Effector CD8-positive, alpha-beta T cell (primary cell): ENCODE measurements at regions not wholly inside any gene's neighbourhood (a gene's known extent, or its start where the extent isn't known, plus 50 kb on each side); places are given as distances from the start of the nearest gene placed in this dataset.
"Not testable (repeated sequence)": the region's sequence is repeated elsewhere in the genome, so short reads cannot be mapped to it uniquely, and the experiment has no call there.

Source experiments
- DNase-seq: peaks from one replicate; lab custom pipeline; 2025; lab: John Stamatoyannopoulos, UW

DNA sequence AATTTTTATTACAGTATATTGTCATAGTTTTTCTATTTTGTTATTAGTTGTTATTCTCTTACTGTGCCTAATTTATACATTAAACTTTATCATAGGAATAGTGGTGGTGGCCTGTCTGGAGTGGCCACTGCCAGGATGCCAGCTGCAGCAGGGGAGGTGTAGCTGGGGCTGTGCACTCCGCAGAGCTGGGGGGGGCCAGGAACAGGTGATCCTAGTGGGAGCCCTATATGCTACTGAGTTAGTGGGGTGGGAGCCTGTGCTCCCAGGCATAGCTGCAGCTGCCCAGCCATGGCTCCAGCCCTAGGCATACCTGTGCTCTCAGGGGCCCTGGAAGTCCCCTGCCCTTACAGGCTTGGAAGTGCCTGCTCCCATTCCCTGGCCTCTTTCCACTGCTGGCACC, 638.1 kb upstream of the KCNMB2 start:
- no peak for DNase-seq

DNA sequence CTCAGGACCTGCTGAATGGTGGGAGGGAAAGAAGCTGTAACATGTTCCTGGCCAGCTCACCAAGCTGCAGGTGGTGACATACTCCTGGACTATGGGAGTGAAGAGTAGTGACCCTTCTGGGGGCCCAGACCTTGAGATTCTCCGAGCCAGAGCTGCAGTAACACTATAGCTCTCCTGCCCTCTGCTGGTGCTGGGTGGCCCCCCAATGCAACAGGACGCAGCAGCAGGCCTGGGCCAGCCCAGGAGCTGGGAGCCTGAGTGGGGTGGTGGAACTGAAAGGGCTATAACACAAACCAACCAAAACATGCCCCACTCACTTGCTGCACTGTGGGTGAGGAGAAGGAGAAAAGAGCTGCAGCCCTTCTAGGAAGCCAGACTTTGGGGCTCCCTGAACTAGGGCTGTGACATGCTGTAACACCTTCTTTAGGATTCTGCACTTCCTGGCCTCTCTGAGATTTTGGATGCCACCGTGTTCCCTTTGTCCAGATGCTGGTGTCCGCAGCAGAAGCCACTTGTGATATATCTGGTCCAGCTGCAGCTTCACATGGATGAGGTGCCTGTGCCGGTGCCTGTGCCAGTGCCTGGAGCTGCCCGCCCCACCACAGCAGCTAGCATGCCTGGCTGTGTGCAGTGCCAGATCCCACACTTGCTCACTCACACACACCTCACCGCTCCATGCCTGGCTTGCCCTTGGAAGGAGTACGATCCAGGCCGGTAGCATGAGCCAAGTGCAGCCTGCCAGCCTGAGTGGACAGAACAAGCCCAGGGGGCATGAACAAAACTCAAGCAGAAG, 636.8 kb upstream of the KCNMB2 start:
- DNase-seq: no peak

DNA sequence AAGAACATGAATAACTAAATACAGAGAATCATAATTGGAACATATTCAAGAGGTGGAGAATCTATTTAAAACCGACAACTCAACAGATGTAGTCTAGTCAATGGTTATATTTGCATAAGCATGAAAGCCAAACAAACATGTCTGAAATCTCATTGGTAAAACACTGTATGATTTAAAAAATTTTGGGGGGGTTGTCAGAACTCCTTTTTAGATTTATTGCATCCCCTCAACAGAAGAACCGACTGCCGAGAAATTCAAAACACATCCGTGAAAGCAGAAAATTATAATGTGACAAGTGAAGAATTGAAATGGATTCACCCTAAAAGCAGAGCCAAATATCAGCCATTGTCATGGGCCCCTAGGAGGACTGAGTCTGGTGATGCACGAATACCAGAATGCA, 633.4 kb upstream of the KCNMB2 start:
- DNase-seq: no peak

DNA sequence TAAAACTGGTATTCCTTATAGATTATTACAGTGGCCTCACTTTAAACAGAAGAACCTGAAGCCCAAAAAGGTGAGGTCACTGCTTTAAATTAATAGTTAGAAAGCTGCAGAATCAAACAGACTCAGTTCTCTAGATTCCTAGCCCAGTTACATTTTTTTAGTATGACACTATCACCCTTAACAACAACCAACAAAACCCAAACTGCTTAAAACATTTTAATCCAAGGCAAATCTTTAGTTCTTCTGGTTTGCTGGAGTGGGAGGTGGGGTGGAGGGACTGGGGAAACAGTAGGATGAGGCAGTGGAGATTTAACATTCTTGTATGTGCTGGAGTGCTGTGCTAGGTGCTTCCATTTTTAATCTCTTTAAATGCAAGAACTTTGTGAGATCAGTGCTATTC, 631.6 kb upstream of the KCNMB2 start:
- no peak for DNase-seq

DNA sequence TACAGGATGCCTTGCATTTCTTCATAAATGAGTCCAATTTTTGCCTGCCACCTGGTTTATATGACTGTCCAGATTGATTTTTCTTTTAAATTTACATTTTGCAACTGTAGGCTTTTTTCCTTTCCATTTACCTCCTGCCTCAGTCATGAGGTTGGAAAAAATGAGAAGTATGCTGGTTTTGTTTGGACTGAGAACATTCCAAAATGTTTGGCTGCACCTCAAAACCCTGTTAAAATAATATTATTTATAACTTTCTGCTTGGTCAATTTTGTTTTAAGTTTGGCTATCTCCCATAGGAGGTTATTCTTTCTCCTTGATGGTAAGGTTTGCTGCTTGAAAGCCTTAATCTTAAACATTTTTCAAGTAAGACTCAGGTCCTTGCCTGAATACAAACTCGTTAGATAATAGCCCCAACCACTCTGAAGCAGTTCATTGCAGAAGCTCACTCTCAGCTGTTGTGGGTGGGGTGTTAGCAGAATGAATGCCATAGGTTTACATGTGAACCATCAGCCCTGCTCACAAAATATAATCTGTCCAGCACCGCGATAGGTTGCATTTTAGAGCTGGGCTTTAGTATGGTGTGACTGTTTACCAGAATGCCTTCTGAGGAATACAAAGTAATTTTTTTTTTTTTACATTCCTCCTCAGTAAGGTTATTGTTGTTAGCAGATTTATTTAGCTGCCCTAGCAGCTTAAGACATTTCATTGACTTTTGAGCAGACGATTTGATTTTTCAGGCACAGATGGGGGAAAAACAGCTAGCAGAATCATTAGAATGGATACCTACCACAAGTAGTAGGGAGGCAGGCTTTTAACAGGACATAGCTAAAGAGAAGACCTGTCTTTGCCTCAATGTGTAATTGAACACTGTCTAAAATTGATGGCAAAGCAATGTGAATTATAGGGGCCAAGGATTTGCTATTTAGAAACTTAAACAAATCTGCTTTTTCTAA, 630.8 kb upstream of the KCNMB2 start:
- no peak for DNase-seq

DNA sequence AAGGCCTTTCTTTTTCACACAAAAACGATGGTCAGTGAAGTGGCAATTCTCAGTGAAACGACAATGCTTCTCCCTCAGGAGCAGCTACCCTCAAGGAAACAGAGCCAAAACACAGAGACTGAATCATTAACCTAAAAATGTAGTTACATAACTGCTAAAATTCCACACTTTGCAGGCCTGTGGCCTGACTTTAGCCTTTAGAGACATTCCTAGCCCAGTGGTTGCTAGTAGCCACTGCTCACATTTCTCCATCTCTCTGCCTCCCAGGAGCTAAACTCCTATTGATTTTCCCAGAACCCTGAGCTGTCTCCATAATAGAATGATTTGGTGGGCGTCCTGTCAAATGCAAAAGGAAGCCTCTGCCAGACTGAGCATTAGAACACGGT, 630.1 kb upstream of the KCNMB2 start:
- no peak for DNase-seq

DNA sequence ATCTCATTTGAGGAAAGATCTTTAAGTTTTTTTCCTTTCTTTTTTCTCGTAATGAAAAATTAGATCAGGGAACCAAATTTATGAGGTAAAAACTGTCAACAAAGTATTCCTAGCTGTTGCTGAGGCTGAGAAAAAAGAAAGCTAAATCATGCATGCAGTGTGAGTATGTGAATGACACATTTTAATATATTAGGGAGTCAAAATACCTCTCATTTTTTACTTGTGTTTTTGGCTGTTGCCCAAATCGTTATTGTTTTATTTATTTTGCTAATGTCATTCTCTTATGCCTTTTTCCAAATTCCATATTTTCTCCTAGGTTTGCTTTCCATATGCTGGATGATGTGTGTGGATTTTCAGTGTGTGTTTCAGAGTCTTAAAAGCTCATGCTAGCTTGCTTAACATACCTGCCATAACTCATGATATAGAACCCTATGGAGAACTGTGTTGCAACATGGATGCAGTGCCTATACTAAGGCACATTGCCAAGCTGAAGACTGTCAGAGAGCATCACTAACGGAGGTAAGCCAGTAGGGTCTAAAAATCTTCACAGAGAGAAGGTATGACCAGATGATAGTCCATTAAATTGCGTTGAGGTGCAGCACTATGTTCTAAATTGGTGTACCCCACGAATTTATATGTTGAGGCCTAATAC, 629.5 kb upstream of the KCNMB2 start:
- no peak for DNase-seq

DNA sequence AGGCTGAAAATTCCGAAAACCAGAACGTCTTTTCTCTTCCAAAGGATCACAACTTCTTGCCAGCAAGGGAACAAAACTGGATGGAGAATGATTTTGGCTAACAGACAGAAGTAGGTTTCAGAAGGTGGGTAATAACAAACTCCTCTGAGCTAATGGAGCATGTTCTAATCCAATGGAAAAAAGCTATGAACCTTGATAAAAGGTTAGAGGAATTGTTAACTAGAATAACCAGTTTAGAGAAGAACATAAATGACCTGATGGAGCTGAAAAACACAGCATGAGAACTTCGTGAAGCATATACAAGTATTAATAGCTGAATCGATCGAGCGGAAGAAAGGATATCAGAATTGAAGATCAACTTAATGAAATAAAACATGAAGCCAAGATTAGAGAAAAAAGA, 626.7 kb upstream of the KCNMB2 start:
- not testable (repeated sequence) for DNase-seq

DNA sequence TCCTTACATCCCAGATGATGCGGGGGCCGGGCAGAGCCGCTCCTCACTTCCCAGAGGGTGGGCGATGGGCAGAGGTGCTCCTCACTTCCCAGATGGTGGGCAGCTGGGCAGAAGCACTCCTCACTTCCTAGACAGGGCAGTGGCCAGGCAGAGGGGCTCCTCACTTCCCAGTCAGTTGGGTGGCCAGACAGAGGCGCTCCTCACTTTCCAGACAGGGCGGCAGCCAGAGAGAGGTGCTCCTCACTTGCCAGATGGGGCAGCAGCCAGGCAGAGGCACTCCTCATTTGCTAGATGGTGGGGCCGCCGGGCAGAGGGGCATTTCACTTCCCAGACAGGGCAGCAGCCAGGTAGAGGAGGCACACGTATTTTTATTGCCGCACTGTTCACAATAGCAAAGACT, 622.0 kb upstream of the KCNMB2 start:
- no peak for DNase-seq

DNA sequence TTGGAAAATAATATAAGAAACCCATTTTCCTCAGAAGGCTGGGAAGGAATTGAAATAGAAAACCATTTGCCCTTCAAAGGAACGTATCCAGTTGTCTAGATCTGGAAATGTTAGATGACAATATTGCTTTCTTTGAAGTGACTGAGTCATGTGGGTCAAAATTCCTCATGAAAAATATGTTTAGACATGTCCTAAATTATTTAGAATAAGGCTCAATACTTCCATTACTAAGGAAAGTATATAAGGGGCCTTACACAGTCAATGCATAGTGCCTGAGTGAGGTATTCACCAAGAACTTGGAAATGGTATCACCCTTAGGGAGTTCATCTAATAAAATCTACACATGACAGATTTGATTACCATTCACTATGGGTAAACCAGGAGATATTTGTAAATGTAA, 619.8 kb upstream of the KCNMB2 start:
- DNase-seq: no peak

DNA sequence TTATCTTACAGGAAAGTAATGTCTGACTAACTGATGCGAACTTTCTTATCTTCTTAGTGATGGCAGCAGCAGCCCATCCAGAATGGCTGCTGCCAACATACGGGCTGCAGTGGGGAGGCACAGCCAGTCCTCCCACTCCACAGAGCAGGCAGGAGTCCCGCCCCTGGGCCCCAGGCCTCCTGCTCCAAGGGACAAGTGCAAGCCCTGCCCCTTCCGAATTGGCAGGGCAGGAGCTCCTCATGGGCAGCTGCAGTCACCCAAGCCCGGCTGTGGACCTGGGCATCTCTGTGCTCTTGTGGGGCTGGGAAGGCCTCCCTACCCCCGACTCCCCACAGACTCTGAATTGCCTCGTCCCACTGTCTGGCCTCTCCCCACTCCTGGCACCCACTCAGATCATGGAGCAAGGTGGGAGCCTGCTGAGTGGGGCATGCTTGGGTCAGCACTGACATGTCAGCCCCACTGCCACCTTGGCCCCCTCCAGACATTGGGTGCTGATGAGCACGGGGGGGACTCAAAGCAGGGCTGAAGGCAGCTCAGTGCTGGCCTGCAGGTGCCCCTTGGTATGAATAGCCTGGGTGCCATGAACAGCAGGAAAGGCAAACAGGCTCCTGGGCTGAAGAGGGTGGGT, 618.9 kb upstream of the KCNMB2 start:
- no peak for DNase-seq

DNA sequence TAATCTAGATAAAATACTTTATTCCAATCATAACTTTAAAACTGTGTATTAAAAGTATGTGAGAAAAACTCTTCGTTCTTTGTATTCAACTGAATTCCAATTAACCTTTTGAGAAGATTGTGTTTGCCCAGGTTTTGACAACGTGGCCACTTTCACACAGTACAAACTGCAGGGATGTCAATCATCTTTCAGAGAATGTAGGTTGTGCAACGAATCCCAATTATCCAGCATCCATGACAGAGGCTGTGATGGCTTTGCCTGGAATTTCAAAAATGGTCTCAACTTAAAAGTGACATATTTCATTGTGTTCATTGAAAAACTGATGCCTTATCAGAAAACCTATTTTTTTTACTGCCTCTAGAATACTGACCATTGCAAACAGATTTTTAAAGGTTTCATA, 615.1 kb upstream of the KCNMB2 start:
- DNase-seq: no peak

DNA sequence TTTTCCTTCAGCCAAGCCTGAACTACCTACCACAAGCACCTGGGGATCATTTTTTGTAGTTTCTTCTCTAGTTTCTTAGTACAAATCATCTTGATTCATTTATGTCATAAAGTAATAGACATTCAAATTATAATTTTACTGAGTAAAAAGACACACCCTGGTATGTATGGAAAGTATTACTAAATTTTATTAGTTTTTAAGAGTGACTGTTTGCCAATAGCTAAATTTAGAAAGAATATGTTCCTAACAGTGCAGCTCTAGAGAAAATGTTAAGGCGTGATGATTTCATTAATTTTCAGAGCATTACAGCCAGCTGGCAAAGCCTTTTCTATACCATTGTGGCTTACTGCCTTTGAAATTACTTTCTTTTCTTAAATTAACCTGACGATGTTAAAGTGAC, 612.0 kb upstream of the KCNMB2 start:
- no peak for DNase-seq

DNA sequence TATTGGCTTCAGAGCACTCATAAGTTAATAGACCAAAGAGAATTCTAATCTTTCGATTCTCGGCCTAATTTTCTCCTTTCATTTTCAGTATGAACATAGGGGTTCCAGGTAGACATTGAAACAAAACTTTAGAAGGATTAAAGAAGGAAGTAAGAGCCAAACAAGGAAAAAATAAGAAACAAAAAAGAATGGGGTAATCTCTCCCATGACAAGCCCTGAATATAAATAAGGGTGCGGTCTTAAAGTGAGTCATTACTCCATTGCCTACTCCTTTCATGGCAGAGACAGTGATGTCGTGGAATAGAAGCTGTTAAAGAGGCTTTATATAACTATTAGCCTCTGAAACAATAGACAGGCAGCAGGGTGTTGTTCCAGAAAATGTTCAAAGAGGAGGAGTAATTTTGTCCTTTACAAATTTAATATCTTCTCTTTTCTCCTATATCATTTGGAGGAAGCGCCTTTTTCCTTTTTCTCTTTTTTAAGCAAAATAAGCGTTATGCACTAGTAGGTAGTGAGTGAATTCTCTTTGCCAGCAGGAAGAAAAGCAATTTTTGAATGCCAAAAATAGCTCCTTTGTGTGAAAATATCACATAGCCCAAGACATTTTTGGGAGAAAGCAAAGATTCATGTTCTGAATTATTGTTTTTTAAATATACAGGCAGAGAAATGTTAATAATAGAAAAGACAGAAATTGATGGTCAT, 607.9 kb upstream of the KCNMB2 start:
- no peak for DNase-seq

DNA sequence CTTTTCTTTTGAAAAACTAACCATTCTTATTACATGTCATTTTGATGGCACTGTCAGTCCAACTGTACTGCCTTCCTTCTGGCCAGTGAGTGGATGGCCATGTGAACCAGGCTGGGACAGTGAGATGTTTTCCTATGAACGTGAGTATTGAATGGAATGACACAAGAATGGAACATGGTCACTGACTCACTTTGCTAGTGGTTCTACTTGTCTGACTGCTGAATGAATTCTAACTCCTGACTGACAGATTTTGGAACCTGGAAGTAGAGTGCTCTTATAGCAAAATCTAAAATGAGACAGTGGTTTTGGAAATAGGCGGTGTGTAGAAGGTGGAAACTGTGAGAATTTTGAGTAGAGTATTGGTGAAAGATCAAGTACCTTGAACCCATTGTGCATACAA, 606.9 kb upstream of the KCNMB2 start:
- DNase-seq: no peak

DNA sequence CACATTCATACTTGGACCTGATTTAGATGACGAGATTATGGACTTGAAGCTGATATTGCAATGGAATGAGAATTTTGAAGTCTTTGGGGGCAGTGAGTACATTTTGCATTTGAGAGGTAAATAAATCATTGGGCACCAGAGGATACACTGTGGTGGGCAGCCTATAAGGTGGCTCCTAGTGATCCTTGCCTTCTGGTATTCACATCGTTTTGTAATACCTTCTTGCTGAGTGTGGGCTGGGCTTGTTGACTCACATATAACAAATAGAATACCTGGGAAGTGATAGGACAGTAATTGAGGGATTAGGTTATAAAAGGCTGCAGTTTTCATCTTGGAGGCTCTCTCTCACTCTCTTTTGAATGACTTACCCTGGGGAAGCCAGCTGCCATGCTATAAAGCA, 605.5 kb upstream of the KCNMB2 start:
- no peak for DNase-seq

DNA sequence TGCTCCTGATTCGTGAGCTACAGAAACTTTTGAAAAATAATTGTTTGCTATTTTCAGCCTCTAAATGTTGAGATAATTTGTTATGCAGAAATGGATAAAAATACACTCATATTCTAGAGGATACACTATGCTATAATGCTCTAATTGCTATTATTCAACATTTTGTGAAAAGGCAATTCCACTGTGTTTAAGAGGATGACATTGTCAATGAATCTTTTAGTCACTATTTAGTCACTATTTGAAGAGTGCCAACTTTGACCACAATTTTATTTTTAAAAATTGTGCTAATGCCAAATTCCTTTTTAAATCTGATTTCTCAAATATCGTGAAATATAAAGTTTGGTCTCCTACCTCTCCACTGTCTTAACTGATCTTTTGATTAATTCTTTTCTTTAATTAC, 604.9 kb upstream of the KCNMB2 start:
- no peak for DNase-seq

DNA sequence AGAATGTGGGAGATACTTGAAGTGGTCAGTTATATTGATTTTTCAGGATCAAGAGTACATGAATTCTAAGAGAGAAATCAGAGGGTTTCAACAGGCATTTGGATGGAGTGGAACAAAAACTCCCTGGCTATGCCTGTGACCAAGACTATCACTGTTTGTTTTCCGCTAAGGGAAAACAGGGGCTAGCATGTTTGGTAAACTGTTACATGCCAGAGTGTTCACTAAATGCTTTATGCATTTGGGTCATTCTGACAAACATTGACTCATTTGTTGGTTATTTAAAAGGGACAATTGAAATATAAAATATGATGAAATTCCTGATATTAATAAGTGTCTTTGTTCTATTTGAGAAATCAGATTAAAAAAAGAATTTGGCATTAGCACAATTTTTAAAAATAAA, 603.9 kb upstream of the KCNMB2 start:
- DNase-seq: no peak

DNA sequence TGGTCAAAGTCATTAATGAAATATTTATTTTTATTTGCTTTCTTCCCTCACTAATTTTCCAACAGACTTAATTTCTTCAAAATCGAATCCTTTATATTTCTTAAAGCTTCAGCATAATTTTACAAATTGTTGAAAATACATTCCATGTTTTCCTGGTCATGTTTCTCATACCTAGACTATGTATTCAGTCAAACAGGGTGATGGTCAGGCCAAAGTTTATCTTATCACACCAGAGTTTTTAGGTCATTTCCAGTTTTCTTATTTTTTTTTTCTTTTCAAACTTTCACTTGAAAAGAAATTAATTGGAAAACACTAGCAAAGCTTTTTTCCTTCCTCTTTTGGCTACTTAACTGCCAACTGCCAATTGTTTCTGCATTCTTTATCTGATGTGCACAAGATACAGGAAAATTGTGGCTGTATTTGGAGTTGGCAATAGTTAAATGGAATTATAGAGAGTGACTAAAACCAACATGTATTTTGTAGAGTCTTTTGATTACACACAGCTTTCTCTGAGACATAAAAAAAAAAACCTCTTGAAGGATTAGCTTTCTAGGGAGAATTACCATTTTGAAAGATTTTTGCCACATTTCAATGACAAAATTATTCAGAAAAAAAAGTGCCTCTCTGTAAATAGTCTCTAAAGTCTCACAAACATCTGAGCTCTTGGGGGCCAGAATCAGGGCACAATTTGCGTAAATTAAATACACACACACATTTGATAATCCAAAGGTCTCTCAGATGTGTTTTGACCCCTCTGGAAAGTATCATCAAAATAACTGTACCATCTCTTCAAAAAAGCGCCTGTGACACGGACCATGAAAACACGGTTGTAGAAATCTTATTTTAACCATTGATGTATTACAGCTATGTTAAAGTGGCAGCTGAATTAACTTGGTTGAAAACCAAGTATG, 603.2 kb upstream of the KCNMB2 start:
- no peak for DNase-seq
